OCI-LY3 (cell line): ENCODE measurements at regions not wholly inside any gene's neighbourhood (a gene's known extent, or its start where the extent isn't known, plus 50 kb on each side); places are given as distances from the start of the nearest gene placed in this dataset.

Experiments
- EZH2phosphoT487 ChIP-seq: fragments of 200-600 bp; shearing (Covaris generic); IDR thresholded peaks from 2 replicates; pipeline ENCODE4 v1.6.1; 2018; ENCODE audit warnings: antibody characterized with exemption, mixed run types, low read depth
- TF ChIP-seq, protein P1 (sequence below): fragments of 200-600, 300-600 bp; sonication (generic); IDR thresholded peaks from 2 replicates; pipeline ENCODE4 v1.5.1; 2014; ENCODE audit warnings: antibody characterized with exemption, low read length, low read depth

DNA sequence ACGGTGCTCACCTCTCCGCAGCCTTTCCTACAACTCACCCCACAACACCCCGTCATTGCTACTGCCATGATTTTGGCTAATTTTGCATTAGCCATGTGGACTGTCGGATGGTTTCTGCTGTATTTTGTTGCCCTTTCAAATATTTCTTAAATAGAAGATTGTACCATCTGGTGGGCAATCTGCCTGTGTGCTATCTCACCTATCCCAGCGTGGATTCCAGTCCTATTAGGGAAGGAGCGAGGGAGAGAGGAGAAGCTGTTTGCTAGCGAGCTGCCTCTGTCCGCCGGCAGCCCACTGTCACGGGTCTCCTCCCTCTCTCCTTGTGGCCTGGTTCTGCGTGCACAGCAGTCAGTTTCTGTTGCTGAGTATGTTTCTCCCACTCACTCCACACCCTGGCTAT, 336.2 kb downstream of the TXNL1 start:
- no peak for TF ChIP-seq EZH2phosphoT487
- TF ChIP-seq, protein P1, sequence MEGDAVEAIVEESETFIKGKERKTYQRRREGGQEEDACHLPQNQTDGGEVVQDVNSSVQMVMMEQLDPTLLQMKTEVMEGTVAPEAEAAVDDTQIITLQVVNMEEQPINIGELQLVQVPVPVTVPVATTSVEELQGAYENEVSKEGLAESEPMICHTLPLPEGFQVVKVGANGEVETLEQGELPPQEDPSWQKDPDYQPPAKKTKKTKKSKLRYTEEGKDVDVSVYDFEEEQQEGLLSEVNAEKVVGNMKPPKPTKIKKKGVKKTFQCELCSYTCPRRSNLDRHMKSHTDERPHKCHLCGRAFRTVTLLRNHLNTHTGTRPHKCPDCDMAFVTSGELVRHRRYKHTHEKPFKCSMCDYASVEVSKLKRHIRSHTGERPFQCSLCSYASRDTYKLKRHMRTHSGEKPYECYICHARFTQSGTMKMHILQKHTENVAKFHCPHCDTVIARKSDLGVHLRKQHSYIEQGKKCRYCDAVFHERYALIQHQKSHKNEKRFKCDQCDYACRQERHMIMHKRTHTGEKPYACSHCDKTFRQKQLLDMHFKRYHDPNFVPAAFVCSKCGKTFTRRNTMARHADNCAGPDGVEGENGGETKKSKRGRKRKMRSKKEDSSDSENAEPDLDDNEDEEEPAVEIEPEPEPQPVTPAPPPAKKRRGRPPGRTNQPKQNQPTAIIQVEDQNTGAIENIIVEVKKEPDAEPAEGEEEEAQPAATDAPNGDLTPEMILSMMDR = no peak
